ENCODE measurements at regions not wholly inside any gene's neighbourhood (a gene's known extent, or its start where the extent isn't known, plus 50 kb on each side); places are given as distances from the start of the nearest gene placed in this dataset.
"Not testable (repeated sequence)": the region's sequence is repeated elsewhere in the genome, so short reads cannot be mapped to it uniquely, and the experiment has no call there.

DNA sequence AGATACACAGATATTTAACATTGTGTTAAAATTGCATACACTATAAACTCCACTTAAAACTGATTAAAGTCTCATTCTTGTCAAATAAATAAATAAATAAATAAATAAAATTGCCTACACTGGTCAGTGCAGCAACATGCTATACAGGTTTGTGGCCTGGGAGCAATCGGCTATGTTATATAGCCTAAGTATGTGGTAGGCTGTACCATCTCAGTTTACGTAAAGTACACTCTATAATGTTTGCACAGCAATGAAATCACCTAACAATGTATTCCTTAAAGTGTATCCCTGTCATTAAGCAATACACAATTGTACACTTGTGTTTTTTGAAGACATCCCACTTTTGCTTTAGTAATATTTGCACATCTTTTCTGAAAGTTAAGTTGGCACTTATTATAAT, 337.7 kb upstream of the SETBP1 start:
- DNase-seq (ENCODE audit: low spot score), result no peak
- peaks cover 14% of the 10 kb centered on the region for H3K9me3 Mint-ChIP-seq
- H3K4me3 Mint-ChIP-seq, result no peak overlapping the region
- no peak for ATAC-seq
- no peak overlapping the region for H3K27ac Mint-ChIP-seq
- H3K4me1 Mint-ChIP-seq (ENCODE audit: low read depth in 2 of 2), result peaks cover 0 to 2% of the 10 kb centered on the region in 2 donors
- H3K36me3 Mint-ChIP-seq, result peaks cover 20% of the 10 kb centered on the region
- H3K27me3 Mint-ChIP-seq, result no peaks in the 10 kb centered on the region

DNA sequence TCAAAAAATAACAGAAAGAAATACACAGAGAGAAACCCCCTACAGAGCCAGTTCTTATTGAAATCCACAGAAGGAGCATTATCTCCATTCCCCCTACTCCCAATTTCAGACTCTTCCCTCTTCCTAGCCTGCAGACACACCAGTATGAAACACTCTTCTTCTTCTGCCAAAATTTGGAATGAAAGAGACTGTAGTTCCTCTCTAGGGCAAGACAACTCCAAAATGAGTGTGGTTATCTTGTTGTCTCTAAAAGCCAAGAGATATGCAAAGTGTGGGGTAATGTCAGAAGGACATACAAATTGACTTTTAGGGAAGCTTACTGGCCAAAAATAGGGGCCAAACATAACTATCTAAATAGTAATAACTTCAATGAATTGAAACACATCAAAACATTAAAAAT, 337.1 kb upstream of the SETBP1 start:
- H3K9me3 Mint-ChIP-seq, result peaks cover 8% of the 10 kb centered on the region

DNA sequence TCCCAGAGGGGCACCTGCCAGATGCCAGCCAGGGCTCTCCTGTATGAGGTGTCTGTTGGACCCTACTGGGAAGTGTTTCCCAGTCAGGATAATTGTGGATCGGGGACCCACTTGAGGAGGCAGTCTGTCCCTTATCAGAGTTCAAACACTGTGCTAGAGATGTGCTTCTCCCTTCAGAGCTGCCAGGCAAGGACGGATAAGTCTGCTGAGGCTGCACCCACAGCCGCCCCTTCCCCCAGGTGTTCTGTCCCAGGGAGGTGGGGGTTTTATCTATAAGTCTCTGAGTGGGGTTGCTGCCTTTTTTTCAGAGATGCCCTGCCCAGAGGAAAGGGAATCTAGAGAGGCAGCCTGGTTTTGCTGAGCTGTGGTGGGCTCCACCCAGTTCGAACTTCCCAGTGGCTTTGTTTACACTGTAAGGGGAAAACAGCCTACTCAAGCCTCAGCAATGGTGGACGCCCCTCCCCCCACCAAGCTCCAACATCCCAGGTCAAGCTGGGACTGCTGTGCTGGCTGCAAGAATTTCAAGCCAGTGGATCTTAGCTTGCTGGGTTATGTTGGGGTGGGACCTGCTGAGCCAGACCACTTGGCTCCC, 324.0 kb upstream of the SETBP1 start:
- ATAC-seq, result no peak
- no peak overlapping the region for H3K27ac Mint-ChIP-seq
- H3K36me3 Mint-ChIP-seq, result peaks cover under 1% of the 10 kb centered on the region
- no peaks in the 10 kb centered on the region for H3K4me1 Mint-ChIP-seq (ENCODE audit: low read depth in 2 of 2)
- H3K4me3 Mint-ChIP-seq, result no peak overlapping the region
- no peaks in the 10 kb centered on the region for H3K27me3 Mint-ChIP-seq
- no peak for DNase-seq (ENCODE audit: low spot score)
- H3K9me3 Mint-ChIP-seq, result peaks cover 9% of the 10 kb centered on the region

More for the DNA sequence above, 337.1 kb upstream of the SETBP1 start:
- DNase-seq (ENCODE audit: low spot score) (no peak), ATAC-seq (no peak)
- H3K27me3 Mint-ChIP-seq, result no peaks in the 10 kb centered on the region
- peaks cover 0 to 2% of the 10 kb centered on the region in 2 donors for H3K4me1 Mint-ChIP-seq (ENCODE audit: low read depth in 2 of 2)
- H3K36me3 Mint-ChIP-seq, result peaks cover 14% of the 10 kb centered on the region
- no peak overlapping the region for H3K27ac Mint-ChIP-seq
- no peak overlapping the region for H3K4me3 Mint-ChIP-seq

DNA sequence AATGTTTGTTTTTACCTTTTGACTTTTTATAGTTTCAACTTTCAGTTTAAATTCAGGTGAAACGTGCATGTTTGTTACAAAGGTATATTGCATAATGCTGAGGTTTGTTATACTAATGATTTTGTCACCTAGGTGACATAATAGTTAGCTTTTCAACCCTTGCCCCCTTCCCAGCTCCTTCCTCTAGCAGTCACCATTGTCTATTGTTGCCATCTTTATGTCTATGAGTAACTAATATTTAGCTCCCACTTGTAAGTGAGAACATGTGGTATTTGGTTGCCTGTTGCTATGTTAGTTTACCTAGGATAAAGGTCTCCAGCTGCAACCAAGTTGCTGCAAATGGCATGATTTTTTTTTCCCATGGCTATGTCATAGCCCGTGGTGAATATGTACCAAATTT, 322.3 kb upstream of the SETBP1 start:
- Mint-ChIP-seq H3K4me3 (no peak overlapping the region), H3K36me3 (no peaks in the 10 kb centered on the region), H3K27ac (no peak overlapping the region), H3K4me1 (ENCODE audit: low read depth in 2 of 2) (peaks cover 0 to 4% of the 10 kb centered on the region in 2 donors), H3K27me3 (no peaks in the 10 kb centered on the region), H3K9me3 (peaks cover 9% of the 10 kb centered on the region)
- no peak for DNase-seq (ENCODE audit: low spot score)
- no peak for ATAC-seq

DNA sequence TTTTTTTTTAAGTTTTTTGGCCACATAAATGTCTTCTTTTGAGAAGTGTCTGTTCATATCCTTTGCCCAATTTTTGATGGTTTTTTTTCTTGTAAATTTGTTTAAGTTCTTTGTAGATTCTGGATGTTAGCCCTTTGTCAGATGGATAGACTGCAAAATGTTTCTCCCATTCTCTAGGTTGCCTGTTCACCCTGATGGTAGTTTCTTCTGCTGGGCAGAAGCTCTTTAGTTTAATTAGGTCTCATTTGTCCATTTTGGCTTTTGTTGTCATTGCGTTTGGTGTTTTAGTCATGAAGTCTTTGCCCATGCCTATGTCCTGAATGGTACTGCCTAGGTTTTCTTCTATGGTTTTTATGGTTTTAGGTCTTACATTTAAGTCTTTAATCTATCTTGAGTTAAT, 320.9 kb upstream of the SETBP1 start:
- not testable (repeated sequence) for H3K4me1 Mint-ChIP-seq (ENCODE audit: low read depth in 2 of 2); H3K9me3 Mint-ChIP-seq; H3K27me3 Mint-ChIP-seq; H3K4me3 Mint-ChIP-seq; ATAC-seq; DNase-seq (ENCODE audit: low spot score); H3K36me3 Mint-ChIP-seq
- H3K27ac Mint-ChIP-seq, result peak overlapping the region in 1 of 2 donors; percentile 6

DNA sequence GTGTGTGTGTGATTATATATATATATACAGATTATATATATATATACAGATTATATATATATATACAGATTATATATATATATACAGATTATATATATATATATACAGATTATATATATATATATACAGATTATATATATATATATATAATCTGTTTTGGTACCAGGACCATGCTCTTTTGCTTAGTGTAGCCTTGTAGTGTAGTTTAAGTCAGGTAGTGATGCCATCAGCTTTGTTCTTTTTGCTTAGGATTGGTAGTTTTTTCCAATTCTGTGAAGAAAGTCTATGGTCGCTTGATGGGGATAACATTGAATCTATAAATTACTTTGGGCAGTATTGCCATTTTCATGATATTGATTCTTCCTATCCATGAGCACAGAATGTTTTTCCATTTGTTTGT, 318.5 kb upstream of the SETBP1 start:
- H3K36me3 Mint-ChIP-seq; H3K27ac Mint-ChIP-seq; H3K9me3 Mint-ChIP-seq; ATAC-seq; H3K4me3 Mint-ChIP-seq; H3K27me3 Mint-ChIP-seq; DNase-seq (ENCODE audit: low spot score); H3K4me1 Mint-ChIP-seq (ENCODE audit: low read depth in 2 of 2): not testable (repeated sequence)

DNA sequence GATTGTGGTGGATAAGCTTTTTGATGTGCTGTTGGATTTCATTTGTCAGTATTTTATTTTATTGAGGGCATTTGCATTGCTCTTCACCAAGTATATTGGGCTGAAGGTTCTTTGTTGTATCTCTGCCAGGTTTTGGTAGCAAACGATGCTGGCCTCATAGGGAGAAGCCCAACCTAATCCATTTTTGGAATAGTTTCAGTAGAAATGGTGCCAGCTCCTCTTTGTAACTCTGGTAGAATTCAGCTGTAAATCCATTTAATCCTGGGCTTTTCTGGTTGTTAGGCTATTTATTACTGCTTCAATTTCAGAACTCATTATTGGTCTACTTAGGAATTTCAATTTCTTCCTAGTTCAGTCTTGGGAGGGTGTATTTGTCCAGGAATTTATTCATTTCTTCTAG, 309.8 kb upstream of the SETBP1 start:
- H3K9me3 Mint-ChIP-seq, result peaks cover 15% of the 10 kb centered on the region
- H3K36me3 Mint-ChIP-seq, result peaks cover 32% of the 10 kb centered on the region
- DNase-seq (ENCODE audit: low spot score) (no peak), ATAC-seq (no peak)
- H3K4me3 Mint-ChIP-seq, result no peak overlapping the region
- peaks cover 0 to 4% of the 10 kb centered on the region in 2 donors for H3K4me1 Mint-ChIP-seq (ENCODE audit: low read depth in 2 of 2)
- H3K27me3 Mint-ChIP-seq, result peaks cover 0 to 11% of the 10 kb centered on the region in 2 donors
- no peak overlapping the region for H3K27ac Mint-ChIP-seq

DNA sequence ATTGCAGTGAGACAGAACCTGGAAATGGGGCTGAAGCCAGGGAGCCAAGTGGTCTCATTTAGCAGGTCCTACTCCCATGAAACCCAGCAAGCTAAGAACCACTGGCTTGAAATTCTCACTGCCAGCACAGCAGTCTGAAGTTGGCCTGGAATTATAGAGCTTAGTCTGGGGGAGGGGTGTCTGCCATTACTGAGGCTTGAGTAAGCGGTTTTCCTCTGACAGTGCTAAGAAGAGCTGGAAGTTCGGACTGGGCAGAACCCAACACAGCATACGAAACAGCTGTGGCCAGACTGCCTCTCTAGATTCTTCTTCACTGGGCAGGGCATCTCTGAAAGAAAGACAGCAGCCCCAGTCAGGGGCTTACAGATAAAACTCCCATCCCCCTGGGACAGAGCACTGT, 305.7 kb upstream of the SETBP1 start:
- Mint-ChIP-seq H3K4me3 (no peak overlapping the region), H3K36me3 (peaks cover 41% of the 10 kb centered on the region), H3K9me3 (peaks cover 22% of the 10 kb centered on the region), H3K4me1 (ENCODE audit: low read depth in 2 of 2) (no peaks in the 10 kb centered on the region), H3K27ac (no peak overlapping the region), H3K27me3 (peaks cover 0 to 22% of the 10 kb centered on the region in 2 donors)
- no peak for ATAC-seq
- no peak for DNase-seq (ENCODE audit: low spot score)

DNA sequence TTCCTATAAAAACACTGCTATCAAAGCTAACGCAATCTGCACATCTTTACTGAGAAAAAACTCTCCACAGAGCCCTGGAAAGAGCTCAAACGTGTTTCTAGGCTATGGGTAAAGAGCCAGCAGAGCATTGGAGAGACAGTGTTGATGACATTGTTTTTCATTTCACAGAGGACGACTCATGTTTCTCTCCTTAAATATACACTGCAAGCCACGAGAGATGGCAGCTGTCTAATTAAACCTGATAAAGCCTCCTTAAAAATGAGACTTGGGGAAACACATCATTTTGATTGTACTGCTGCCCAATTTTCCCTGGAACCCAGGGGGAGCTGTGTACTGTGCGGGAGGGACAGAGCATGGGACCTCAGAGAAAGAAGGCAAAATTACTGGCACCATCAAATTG, 294.3 kb upstream of the SETBP1 start:
- H3K4me3 Mint-ChIP-seq, result no peak overlapping the region
- no peak for DNase-seq (ENCODE audit: low spot score)
- no peaks in the 10 kb centered on the region for H3K27me3 Mint-ChIP-seq
- ATAC-seq, result no peak
- no peak overlapping the region for H3K27ac Mint-ChIP-seq
- peaks cover 3% of the 10 kb centered on the region for H3K9me3 Mint-ChIP-seq
- H3K36me3 Mint-ChIP-seq, result no peaks in the 10 kb centered on the region
- peaks cover 0 to 2% of the 10 kb centered on the region in 2 donors for H3K4me1 Mint-ChIP-seq (ENCODE audit: low read depth in 2 of 2)

DNA sequence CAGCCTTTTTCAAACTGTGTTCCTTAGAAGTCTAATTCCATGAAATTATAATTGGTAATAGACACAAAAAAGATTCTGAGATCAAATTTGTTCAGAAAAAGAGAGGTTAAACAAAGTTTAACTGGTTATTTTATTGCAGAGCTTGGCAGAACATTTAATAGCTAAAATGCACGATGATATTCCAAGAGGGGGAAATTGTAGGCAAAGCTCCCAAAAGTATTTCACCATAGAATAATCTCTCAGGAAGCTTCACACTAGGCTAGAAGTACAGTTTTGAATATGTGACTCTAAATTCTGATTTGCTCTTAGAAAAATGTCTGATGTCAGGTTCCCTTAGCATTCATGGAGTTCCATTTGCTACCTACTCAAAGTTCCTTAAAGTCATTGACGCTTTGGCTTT, 292.4 kb upstream of the SETBP1 start:
- peaks cover 3% of the 10 kb centered on the region for H3K9me3 Mint-ChIP-seq
- no peak overlapping the region for H3K27ac Mint-ChIP-seq
- no peaks in the 10 kb centered on the region for H3K36me3 Mint-ChIP-seq
- H3K27me3 Mint-ChIP-seq, result no peaks in the 10 kb centered on the region
- DNase-seq (ENCODE audit: low spot score), result no peak
- ATAC-seq, result no peak
- H3K4me1 Mint-ChIP-seq (ENCODE audit: low read depth in 2 of 2), result peaks cover 0 to 2% of the 10 kb centered on the region in 2 donors
- no peak overlapping the region for H3K4me3 Mint-ChIP-seq

DNA sequence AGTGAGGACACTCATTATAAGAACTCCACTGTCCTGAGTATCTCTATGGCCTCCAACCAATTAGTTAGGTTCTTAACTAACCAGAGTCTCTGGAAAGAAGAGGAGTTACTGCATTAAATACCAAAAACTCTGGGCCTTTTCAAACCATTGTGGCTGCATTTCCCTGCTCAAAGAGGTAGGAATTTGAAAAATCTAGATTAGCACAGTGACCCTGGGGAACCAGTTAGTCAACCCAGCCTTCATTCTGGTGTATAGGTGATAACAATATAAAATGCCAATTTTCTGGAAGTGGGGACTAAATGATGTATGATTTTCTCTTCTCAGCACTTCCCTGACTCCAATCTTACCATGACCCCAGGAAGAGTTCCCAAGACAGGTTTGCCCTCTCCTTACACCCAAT, 287.8 kb upstream of the SETBP1 start:
- Mint-ChIP-seq H3K36me3 (no peaks in the 10 kb centered on the region), H3K27ac (no peak overlapping the region)

DNA sequence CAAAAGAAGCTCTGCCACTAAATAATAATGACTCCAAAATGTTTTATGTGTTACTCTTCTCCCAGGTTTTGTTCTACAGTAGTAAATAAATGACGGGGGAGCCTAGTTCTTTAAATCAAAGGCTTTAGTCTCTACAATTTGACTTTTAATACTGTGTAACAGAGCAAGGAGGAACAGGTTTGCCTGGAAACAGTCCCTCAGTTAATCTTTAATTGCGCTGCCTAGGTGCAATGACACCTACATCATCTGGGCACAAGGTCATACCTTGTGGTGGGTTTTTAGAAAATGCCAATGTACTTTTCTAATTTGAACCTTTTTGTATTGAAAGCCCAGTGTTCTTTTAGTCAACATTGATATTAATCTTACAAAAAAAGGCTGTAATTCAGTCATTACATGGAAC, 287.3 kb upstream of the SETBP1 start:
- Mint-ChIP-seq H3K9me3 (peaks cover 6% of the 10 kb centered on the region), H3K4me3 (no peak overlapping the region), H3K27me3 (no peaks in the 10 kb centered on the region), H3K4me1 (ENCODE audit: low read depth in 2 of 2) (peaks cover 0 to 5% of the 10 kb centered on the region in 2 donors), H3K27ac (no peak overlapping the region), H3K36me3 (no peaks in the 10 kb centered on the region)
- ATAC-seq, result no peak
- no peak for DNase-seq (ENCODE audit: low spot score)

More for the DNA sequence above, 287.8 kb upstream of the SETBP1 start:
- H3K9me3 Mint-ChIP-seq, result peaks cover 6% of the 10 kb centered on the region
- no peak for DNase-seq (ENCODE audit: low spot score)
- H3K4me3 Mint-ChIP-seq, result no peak overlapping the region
- no peaks in the 10 kb centered on the region for H3K27me3 Mint-ChIP-seq
- ATAC-seq, result no peak
- H3K4me1 Mint-ChIP-seq (ENCODE audit: low read depth in 2 of 2), result peaks cover 0 to 5% of the 10 kb centered on the region in 2 donors

DNA sequence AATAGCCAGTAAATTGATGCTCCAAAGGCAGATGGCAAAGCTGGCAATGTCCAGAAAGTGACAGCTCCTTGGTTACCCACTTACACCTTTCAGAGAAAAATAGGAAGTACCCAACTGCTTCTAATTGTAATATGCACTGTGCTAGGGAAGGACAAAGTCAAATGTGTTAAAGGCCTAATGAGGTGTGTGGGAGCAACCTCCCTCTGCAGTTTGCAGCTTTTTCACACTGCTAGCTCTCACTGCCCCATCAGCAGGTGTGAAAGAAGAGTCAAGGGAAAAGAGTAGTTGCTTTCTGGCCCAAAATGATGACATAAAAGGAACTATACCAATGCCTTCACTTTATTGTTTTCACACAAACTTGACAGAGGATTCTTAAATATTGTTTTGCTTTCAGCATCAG, 284.1 kb upstream of the SETBP1 start:
- no peak overlapping the region for H3K27ac Mint-ChIP-seq
- no peaks in the 10 kb centered on the region for H3K36me3 Mint-ChIP-seq
- no peak for DNase-seq (ENCODE audit: low spot score)
- no peaks in the 10 kb centered on the region for H3K27me3 Mint-ChIP-seq
- ATAC-seq, result no peak
- peaks cover 3% of the 10 kb centered on the region for H3K9me3 Mint-ChIP-seq
- peaks cover 0 to 3% of the 10 kb centered on the region in 2 donors for H3K4me1 Mint-ChIP-seq (ENCODE audit: low read depth in 2 of 2)
- H3K4me3 Mint-ChIP-seq, result no peak overlapping the region

DNA sequence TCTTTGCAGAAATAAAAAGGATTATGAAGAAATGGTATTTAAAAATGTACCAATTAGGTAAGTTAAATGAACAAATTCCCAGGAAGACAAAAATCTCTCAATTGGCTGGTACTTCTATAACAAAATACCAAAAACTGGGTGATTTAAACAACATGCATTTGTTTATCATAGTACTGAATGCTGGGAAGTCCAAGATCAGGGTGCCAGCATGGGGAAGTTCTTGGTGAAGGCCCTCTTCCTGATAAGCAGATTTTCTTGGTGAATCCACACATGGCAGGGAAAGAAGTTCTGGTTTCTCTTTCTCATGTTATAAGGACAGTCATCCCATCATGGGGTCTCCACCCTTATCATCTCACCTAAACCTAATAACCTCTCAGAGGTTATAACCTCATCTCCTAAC, 271.6 kb upstream of the SETBP1 start:
- peaks cover under 1% of the 10 kb centered on the region for H3K36me3 Mint-ChIP-seq
- DNase-seq (ENCODE audit: low spot score), result no peak
- no peaks in the 10 kb centered on the region for H3K27me3 Mint-ChIP-seq
- no peaks in the 10 kb centered on the region for H3K4me1 Mint-ChIP-seq (ENCODE audit: low read depth in 2 of 2)
- ATAC-seq, result no peak
- no peak overlapping the region for H3K4me3 Mint-ChIP-seq
- H3K9me3 Mint-ChIP-seq, result peaks cover 2% of the 10 kb centered on the region
- no peak overlapping the region for H3K27ac Mint-ChIP-seq

DNA sequence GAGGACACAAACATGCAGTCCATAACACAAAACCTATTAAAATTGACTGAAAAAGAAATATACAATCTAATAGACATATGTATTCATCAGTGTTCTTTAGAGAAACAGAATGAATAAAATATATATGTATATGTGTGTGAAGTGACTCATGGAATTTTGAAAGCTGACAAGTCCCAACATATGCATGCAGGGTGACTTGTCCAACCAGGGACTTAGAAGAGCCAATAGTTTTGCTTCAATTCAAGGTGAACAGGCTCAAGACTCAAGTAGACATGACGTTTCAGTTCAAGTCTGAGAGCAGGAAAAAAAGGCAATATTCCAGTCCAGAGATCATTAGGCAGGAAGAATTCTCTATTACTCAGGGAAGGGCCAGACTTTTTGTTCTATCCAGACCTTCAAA, 271.2 kb upstream of the SETBP1 start:
- no peaks in the 10 kb centered on the region for H3K4me1 Mint-ChIP-seq (ENCODE audit: low read depth in 2 of 2)
- H3K9me3 Mint-ChIP-seq, result peaks cover 2% of the 10 kb centered on the region
- ATAC-seq (no peak), DNase-seq (ENCODE audit: low spot score) (no peak)
- no peaks in the 10 kb centered on the region for H3K36me3 Mint-ChIP-seq
- H3K27me3 Mint-ChIP-seq, result no peaks in the 10 kb centered on the region
- H3K4me3 Mint-ChIP-seq, result no peak overlapping the region
- H3K27ac Mint-ChIP-seq, result no peak overlapping the region

Data from natural killer cell treated with Interleukin-12 subunit alpha and Interleukin-12 subunit beta and Interleukin-15 and Interleukin-18, amount 100 ng/mL, for 72 hours (primary cell).